HG02981 (cell line): ENCODE measurements at regions not wholly inside any gene's neighbourhood (a gene's known extent, or its start where the extent isn't known, plus 50 kb on each side); places are given as distances from the start of the nearest gene placed in this dataset.

Experiments
- ATAC-seq: cut with Tn5 transposase; IDR thresholded peaks from one replicate; pipeline ENCODE4 v1.9.1; 2021; ENCODE audit warnings: mild to moderate bottlenecking, moderate library complexity; ENCODE audit not compliant: unreplicated experiment

DNA sequence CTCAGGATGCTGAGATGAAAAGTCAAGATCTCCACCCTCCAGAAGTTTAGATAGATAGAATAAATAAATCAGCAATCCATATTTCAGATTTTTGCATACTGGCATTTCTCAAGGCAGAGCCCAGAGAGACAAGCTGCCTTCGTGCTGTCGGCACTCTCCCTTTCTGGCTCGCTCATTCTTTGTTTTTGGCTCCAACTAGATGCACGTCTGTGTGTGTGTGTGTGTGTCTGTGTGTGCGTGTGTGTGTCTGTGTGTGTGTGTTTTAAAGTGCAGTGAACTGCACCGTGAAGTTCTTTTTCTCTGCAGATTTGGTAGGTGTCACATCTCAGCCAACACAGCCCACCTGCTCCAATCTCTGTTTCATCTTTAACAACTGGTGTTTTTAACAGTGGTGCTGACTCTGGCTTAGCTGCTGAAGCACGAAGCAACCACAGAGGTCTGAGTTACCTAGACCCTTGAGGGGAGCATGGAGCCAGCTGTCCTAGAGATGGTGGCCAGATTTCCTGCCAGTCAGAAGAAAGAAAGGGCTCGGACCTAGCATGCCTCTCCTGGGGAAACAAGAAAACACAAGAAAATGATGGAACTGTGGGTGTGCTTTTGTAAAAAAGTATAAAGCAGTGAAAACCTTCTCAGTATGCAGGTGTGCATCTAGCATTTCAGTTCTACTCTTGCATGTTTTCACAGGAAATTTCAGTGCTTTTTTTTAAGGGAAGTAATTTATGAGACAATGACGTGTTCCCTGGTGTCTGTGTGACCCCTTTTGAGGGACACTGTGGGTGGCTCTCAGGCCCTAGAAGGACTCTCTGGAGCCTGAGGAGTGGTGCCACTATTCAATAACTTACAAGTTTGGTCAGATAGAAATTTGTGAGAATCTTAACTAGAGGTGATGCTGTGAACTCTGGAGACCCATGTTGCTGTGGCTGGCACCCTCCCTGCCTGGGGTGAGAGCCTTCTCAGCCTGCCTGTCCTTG is 364.3 kb downstream of the RNF144A start:
- ATAC-seq = no peak

DNA sequence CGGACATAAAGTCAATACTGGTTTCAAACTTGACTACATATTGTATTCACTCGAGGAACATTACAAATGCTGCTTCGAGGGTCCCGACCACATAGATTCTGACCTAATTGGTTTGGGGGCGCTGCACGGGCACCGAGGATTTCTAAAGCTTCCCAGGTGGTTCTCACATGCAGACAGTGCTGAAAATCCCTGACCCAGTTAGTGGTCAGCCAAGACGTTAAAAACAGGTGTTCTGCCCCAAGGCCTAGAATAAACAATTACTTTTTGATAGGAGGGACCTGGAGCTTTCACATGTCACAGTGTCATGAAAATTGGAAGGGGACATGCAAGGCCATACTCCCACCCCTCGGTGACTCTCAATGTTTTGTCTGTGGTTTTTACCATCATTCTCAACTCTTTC is 368.9 kb downstream of the RNF144A start:
- no peak for ATAC-seq

DNA sequence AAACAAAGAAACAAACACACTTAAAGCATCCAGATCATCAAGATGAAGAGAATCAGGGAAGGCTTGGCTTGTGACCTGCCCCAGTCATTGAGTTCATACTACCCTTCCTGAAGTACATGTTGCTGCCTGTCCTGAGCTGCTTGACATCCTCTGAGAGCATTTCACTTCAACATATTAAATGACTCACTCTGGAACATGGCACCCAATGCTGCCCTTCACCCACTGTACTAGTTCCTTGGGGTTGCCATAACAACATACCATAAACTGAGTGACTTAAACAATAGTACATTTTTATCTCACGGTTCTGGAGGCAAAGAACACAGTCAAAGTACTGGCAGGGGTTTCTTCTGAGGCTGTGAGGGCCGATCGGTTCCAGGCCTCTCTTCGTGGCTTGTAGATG is 371.3 kb downstream of the RNF144A start:
- no peak for ATAC-seq

DNA sequence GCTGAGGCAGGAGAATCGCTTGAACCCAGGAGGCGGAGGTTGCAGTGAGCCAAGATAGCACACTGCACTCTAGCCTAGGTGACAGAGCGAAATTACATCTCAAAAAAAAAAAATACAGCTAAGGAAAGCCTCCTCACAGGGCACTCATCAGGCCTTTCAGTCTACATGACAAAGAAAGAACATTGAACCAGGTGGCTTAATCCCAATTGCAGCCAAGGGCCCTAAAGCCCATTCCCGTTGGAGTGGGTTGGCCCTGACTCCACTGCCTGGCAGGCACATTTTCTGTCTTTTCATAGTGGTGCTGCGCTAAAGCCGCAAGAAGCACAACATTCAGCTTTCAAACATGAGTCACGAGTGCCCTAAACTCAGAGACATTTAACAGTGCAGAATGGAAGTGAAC is 372.5 kb downstream of the RNF144A start:
- ATAC-seq = no peak

DNA sequence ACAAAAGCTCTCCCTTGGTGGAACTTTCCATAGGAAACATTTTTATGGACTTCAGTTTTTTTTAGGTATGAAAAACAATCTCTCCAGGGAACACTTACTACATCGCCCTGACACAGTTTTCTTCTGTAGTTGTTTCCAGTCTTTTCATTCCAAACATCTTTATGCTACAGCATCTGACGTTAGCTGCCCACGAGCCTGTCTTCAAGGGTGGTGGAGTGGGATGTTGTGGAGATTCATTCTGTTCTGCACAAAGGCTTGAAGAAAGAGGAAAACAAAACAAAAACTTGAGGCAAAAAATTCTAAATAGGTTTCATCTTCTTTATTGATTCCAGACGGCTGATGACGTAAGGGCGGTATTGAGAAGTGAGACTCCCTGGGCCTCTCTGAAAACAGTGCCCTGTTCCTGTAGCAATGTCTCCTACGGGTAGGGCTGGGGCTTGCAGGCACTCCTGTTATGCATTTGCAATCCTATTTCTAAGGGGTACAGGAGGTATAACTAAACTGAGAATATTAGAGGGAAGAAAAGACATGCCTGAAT is 375.0 kb downstream of the RNF144A start:
- ATAC-seq = no peak

DNA sequence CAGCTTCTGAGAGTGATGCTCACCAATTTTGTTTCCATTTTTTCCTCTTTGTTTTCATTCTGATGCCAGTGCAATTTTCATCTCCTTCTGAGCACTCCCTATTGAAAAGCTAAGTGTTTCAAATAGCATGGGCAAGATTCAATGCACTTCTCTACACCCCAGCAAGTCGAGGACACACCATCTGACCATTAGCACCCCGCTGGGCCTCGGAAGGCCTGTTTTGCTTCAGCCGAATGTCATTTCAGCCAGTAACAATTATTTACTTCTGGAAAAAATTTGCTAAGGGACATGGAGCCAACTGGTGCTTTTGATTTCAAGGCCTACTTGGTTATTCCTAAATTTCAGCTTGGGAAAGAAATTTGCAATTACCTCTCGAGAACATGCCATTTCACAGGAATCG is 392.4 kb downstream of the RNF144A start:
- no peak for ATAC-seq

DNA sequence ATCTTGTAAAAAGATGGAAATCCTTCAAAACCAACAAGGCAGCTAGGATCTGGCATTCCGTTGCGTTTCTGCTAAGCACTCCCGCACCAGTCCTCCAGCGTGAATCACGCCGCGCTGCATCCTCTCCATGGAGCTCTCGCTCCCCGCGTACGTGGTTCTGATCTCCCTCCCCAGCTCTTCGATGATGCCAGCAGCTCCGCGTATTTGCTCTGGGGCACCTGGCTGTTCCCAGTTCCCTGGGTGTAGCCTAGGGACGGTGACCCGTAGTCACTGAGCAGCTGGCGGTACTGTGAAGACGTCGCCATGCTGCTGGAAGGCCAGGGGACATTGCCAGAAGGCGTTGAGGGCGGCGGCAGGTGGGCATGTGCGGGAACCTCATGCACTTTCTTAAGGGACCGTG is 407.5 kb downstream of the RNF144A start:
- no peak for ATAC-seq

DNA sequence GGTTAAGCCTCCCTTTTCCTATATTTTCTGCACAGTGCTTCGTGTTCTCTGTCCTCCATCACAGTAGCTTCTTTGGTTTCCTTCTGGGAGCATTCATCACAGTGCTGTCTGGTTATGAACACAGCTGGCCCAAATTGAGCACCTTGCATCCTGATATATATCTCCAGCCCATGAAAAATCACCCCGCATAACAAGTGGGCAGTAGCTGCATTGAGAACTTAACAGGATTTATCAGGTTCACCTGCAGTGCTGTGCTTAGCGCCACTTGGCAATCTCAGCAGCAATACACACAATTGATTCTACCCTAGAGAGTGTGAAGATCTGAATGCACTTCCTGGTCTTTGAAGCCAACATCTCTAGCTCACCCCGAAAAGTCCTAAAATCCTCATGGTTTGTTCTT is 408.0 kb downstream of the RNF144A start:
- no peak for ATAC-seq

DNA sequence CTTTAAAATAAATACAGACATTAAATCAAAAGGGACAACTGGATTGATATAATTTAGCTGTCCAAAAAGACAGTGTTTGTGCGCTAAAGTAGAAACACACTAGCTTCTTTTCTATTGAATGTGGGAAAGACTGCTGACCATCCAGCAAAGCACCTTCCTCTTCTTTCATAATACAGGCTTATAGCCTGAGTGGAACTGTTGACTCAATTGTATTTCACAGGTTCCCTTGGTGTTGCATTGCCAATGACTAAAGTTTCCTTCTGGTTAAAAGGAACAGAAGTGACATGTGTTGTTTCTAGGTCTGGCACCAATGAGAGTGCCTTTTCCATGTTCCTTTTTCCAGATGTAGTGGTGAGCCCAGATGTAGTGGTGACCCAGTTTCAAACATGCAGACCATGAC is 412.3 kb downstream of the RNF144A start:
- no peak for ATAC-seq

DNA sequence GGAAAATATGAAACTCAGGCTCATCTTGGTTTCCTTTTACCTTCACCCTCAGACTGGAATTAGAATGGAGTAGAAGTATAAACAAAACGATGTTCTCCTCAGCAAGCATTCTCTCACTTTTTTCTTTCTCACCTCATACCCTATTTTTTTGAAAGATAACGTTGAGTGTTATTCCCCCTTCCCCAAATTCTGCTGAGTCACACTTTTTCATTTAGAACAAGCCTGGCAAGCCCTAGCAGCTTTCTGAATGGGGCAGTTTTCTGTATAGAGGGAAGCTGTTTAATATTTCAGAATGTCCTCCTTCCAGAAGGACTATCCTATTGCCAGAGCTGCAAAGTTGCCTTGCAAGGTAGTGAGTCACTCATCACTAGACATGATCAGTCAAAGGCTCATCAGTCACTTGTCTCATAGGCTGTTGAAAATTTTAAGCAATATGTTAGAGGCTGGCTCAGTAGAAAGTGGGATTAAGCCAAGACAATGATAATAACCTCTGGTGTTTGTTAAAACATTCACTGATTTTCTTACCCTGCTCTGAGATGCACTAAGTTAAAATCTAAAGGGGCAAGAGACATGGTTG is 416.1 kb downstream of the RNF144A start:
- ATAC-seq = no peak

DNA sequence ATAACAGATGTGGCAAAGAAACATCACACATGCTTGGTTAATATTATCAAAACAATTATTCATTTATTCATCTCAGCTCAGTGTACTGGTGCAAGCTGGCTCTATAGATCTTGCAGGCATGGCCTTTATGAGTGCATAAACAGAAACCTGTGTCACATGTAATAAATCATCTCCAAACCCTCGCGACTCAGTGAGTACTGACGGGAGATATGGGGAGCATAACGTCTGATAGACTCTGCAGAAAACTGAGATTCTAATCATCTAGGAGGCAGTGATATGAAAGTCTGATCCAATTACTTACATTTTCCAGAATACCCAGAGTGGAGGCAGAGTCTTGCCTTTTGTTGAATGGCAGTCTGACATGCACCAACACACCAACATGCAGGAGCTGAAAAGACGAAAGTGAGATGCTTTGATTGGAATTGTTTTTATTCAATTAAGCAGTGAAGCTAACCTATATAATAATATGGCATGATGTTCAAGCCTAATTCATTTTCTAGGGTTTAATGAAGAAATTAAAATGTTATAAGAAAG is 416.8 kb downstream of the RNF144A start:
- ATAC-seq = no peak

DNA sequence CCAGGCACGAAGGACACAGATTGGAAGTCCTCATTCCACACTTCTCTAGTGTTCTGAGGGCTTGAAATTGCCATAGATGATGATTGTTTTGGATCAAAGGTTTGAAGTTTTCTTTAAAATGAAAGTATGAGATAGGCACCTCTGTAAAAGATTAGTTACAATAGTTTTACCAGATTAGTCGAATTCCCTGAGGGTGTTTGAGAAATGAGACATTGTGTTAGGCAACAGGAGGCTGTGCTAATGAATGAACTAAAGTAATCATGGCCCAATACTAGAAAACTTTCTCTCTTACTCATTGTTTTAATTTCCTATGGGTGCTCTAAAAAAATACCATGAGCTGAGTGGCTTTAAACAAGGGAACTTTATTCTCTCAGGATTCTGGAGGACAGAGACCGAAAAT is 421.7 kb downstream of the RNF144A start:
- no peak for ATAC-seq

DNA sequence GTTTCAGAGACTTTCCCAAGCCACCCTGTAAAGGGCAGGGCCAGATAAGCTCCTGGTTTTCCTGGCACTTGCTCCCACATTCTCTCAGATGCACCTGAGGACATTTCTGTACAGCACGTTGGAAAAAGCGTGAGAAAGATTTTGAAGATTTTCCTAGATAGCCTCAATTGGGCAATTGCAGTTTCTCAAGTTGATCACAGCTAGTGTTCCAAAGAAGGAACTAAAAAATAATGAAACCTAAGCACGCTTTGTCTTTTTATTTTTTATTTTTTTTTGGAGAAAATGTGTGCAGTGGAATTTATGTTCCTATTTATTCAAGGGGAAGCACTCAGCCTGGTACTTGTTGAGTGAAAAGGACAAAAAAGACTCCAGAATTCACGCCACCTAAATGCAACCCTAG is 429.1 kb downstream of the RNF144A start:
- ATAC-seq = no peak

DNA sequence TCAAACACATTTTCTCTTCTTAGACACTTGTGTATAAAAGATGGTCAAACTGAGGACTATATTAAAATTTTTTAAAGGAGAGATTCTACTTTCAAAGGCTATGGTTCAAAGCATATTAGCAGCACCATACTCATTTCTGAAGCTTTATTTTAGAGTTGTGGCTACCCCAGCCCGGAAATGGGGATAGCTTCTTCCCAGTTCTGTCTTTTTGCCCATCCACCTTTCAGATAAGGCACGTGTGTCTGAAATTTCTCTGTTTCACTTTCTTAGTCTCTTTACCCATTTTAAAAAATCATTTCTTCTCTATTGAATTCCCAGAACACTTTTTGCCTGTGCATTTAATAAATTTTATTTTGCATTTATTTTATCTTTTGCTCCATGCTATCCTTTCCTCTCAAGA is 431.5 kb downstream of the RNF144A start:
- ATAC-seq = no peak

DNA sequence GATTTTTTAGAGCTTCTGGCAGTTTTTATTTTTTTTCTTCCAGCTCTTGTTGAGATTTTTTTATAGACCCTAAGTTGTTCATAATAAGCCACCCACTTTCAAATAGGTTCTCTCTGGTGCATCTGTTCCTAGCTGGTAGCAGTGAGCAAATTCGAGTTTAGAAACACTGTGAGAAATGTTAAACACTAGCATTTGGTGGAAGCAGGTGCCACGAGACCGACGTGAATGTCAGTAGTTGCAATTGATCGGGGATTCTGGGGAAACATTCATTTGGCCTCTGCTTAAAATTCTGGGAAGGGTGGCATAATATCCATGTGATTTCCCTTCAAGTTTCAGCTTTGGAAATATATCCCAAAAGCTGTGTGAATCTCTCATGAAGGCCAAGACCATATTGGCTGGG is 435.0 kb downstream of the RNF144A start:
- no peak for ATAC-seq

DNA sequence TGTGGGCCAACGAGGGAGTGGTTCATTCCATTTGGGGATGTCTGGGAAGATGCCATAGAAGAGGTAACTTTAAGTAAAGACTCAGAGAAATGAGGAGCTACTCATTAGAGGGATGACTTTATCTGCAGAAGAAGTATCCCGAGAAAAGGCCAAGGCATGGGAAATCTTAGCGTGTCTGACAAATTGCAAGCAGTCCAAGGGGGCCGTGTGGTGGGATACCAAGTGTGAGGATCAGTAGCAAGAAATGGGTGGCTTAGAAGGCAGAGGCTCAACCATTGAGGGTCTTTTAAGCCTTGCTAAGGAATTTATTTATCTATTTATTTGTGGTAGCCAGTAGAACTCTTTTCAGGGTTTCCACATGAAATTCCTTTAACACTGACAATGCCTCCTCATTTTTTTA is 436.4 kb downstream of the RNF144A start:
- ATAC-seq = no peak

DNA sequence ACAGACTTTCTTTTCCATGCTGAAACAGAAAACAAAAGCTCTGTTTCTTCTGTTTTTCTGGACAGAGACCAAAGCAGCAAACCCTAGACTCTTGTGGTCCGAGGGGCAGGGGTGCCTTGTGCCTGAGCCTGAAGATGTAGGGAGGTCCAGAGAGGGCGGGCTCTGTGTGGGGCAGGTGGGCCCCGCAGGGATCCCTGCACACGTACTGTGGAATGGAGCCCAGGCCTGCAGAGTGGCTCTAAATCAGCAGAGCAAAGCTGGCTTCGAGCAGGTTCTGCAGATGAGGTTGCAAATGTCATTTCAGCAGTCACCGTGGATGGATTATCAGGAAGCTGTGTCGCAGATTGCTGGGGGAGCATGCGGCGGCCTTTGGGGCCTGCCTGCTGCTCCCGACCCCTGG is 438.6 kb downstream of the RNF144A start:
- ATAC-seq = no peak

DNA sequence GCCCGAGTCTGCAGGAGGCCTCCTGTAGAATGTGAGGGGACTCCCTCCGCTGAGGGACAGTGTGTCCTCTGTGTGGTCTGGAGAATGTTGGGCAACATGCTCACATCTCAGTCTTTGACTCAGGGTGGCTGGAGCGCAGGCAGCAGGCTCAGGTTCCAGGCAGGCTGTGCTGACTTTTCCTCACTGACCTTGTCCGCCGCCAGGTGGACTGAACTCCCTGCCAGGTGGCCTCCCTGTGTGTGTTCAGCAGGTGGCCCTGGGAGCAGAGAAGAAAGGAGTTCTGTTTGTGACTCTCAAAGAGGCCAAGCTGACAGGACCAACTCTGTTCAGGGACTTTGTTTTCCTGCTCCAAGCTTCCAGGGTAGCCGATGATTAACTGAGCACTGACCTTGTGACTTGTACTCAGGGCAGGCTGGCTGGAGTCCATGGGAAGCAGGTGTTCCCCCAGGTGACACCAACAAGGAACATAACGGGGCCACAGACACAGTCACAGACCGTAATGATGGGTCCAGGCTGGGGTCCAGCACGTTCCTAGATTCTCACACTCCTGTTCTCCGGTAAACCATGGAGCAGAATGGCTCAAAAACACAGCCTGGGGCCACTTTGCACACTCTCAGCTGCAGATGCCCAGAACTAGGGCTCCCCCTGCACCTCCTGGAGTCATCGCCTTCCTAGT is 439.8 kb downstream of the RNF144A start:
- no peak for ATAC-seq

DNA sequence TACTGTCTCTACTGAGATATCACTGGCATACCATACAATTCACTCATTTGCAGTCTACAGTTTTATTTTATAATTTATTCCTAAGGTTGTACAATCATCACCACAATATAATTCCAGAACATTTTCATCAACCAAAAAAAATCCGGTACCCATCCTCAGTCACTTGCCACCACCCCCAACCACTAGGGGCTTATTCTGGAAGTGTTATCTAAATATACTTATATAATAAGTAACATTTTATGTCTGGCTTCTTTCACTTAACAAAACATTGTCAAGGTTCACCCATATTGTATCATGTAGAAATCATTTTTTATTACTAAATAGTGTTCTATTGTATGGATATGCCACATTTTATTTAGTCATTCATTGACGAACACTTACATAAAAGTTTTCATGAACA is 440.8 kb downstream of the RNF144A start:
- no peak for ATAC-seq

DNA sequence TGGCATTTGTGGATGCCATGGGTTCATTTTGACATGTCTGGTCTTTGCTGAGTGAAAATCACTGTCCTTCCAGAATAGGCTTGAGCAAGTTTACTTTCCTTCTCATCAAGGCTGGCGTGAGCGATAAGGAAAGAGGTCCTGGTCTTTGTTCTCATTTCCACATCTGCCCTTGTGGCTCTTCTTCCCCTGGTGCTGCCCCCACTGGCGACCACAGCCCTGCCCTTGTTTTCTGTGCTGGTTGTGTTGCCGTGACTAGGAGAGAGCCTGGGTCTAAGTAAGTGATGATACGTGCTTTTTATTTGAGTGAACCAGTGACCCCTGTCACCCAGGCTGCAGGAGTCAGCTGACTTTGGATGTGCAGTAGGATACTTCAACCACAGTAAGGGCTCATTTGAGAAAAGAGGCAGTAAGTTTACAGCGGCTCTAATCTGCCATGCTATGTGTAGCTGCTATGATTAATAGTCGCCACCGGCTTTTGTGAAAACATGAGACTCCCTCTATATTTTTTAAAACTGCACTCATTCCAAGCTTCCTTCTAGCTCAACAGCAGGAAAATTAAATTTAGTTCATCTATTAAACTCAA is 441.7 kb downstream of the RNF144A start:
- no peak for ATAC-seq

DNA sequence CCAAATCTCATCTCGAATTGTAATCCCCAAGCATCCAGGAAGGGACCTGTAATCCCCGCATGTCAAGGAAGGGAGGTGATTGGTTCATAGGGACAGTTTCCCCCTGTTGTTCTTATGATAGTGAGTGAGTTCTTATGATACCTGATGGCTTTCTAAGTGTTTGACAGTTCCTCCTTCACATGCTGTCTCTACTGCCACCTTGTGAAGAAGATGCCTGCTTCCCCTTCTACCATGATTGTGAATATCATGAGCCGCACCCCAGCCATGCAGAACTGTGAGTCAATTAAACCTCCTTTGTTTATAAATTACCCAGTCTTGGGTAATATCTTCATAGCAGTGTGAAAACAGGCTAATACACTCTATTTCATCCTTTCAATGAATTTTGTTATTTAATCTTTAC is 446.7 kb downstream of the RNF144A start:
- ATAC-seq = no peak
